HCT116 (cell line): ENCODE measurements at regions not wholly inside any gene's neighbourhood (a gene's known extent, or its start where the extent isn't known, plus 50 kb on each side); places are given as distances from the start of the nearest gene placed in this dataset.

Experiments used
- ATAC-seq: fragments of 200-7000 bp; cut with Tn5 transposase; 2 replicates; pipeline ENCODE4 v1.9.1; 2020; ENCODE audit warnings: mild to moderate bottlenecking, moderate library complexity
- BruUV-seq: library from RNA; stranded (reverse); fragments of 400-500 nt; replicated peaks from 2 replicates; lab custom pipeline; 2021; lab: Mats Ljungman, UMichigan
- CTCF ChIA-PET: fragments of 300-600 bp; sonication (Branson Sonifier 250); formaldehyde crosslinking; loops from one replicate; lab custom pipeline; 2021; ENCODE audit warnings: antibody characterized with exemption; lab: Charles Lee
- POLR2A ChIA-PET: fragments of 300-600, 350-600 bp; sonication (Branson Sonifier 250); formaldehyde crosslinking; loops from one replicate; lab custom pipeline; 2021; ENCODE audit warnings: antibody characterized with exemption; lab: Charles Lee
- RAD21 ChIA-PET, 2 experiments: fragments of 300-600 bp; sonication (Branson Sonifier 250); formaldehyde crosslinking; loops; one replicate each; lab custom pipeline; 2023; ENCODE audit warnings: low total read pairs in 2 of 2; ENCODE audit not compliant: uncharacterized antibody in 2 of 2, unreplicated experiment in 2 of 2, low non-redundant PET in 1 of 2; lab: Charles Lee
- DNase-seq: peaks from one replicate; pipeline ENCODE4 v3.0.0-alpha.2; 2010; ENCODE audit warnings: low read depth, low spot score
- H2AFZ ChIP-seq: fragments of 200-600 bp; shearing (Covaris generic), sonication (generic); 2 replicates; pipeline ENCODE4 v1.6.1; 2017; ENCODE audit warnings: low read depth, mixed run types, mixed read lengths, antibody characterized with exemption, low read length; ENCODE audit not compliant: poor library complexity, severe bottlenecking
- H3K27ac ChIP-seq: 2 replicates; pipeline ENCODE4 v1.5.1; 2012; ENCODE audit warnings: low read depth, low read length
- H3K27me3 ChIP-seq: fragments of 200-600 bp; sonication (generic); 2 replicates; pipeline ENCODE4 v1.6.1; 2016; ENCODE audit warnings: mixed run types, low read length, mixed read lengths; ENCODE audit not compliant: insufficient read depth
- H3K36me3 ChIP-seq, 2 experiments: fragments of 200-500 bp in 1 of 2; fragments of 200-600 bp in 1 of 2; sonication (Bioruptor generic) in 1 of 2; sonication (generic) in 1 of 2; 2 replicates each; pipeline versions ENCODE4 v1.5.1 to v1.6.1; 2014 to 2016; ENCODE audit warnings: low read length in 2 of 2, inconsistent platforms in 1 of 2, mixed read lengths in 1 of 2, mixed run types in 1 of 2; ENCODE audit not compliant: insufficient read depth in 2 of 2, control insufficient read depth in 1 of 2
- H3K4me1 ChIP-seq, 2 experiments: fragments of 200-600 bp in 1 of 2; sonication (generic) in 1 of 2; 2 replicates each; pipeline versions ENCODE4 v1.5.1 to v1.6.1; 2012 to 2017; ENCODE audit warnings: low read length in 2 of 2, inconsistent platforms in 1 of 2, mild to moderate bottlenecking in 1 of 2, mixed read lengths in 1 of 2, mixed run types in 1 of 2, moderate library complexity in 1 of 2; ENCODE audit not compliant: insufficient read depth in 2 of 2, control insufficient read depth in 1 of 2
- H3K4me2 ChIP-seq: fragments of 200-600 bp; sonication (generic); 2 replicates; pipeline ENCODE4 v1.6.1; 2017; ENCODE audit warnings: mixed run types, low read length, mixed read lengths
- H3K4me3 ChIP-seq, 2 experiments: fragments of 200-600 bp in 1 of 2; sonication (generic) in 1 of 2; replicated peaks in 1 of 2; 2 replicates each; pipeline ENCODE4 v1.5.1; 2011 to 2016; ENCODE audit warnings: low read length in 2 of 2, control low read depth in 1 of 2, low read depth in 1 of 2, mild to moderate bottlenecking in 1 of 2, mixed read lengths in 1 of 2, mixed run types in 1 of 2
- H3K79me2 ChIP-seq: fragments of 200-600 bp; sonication (generic); 2 replicates; pipeline ENCODE4 v1.6.1; 2017; ENCODE audit warnings: mild to moderate bottlenecking, mixed run types, low read length, moderate library complexity, mixed read lengths; ENCODE audit not compliant: insufficient read depth
- H3K9ac ChIP-seq: fragments of 200-600 bp; sonication (generic); 2 replicates; pipeline ENCODE4 v1.6.1; 2016; ENCODE audit warnings: low read length, mixed read lengths
- H3K9me2 ChIP-seq: fragments of 200-600 bp; sonication (generic), shearing (Covaris generic); 2 replicates; pipeline ENCODE4 v1.6.1; 2017; ENCODE audit warnings: mixed run types, mild to moderate bottlenecking, moderate library complexity; ENCODE audit not compliant: insufficient read depth
- H3K9me3 ChIP-seq, 2 experiments: fragments of 200-500 bp in 1 of 2; fragments of 200-600 bp in 1 of 2; sonication (Bioruptor generic) in 1 of 2; sonication (generic) in 1 of 2; 2 replicates each; pipeline ENCODE4 v1.6.1; 2014 to 2017; ENCODE audit warnings: low read length in 2 of 2, mixed read lengths in 2 of 2, inconsistent platforms in 1 of 2, low read depth in 1 of 2, mild to moderate bottlenecking in 1 of 2, mixed run types in 1 of 2, moderate library complexity in 1 of 2; ENCODE audit not compliant: control insufficient read depth in 1 of 2, insufficient read depth in 1 of 2
- H4K20me1 ChIP-seq: fragments of 200-600 bp; sonication (generic), shearing (Covaris generic); 2 replicates; pipeline ENCODE4 v1.6.1; 2017; ENCODE audit warnings: mixed run types, mild to moderate bottlenecking, moderate library complexity; ENCODE audit not compliant: insufficient read depth
- CTCF ChIP-seq, 3 experiments: fragments of 200-600 bp in 1 of 3; sonication (generic) in 1 of 3; IDR thresholded peaks in 2 of 3; conservative IDR thresholded peaks in 1 of 3; 2 replicates each; pipeline ENCODE4 v1.5.1; 2012 to 2017; ENCODE audit warnings: low read depth in 2 of 3, low read length in 2 of 3, antibody characterized with exemption in 1 of 3, borderline replicate concordance in 1 of 3, control low read depth in 1 of 3, mild to moderate bottlenecking in 1 of 3, mixed read lengths in 1 of 3, mixed run types in 1 of 3, moderate library complexity in 1 of 3; ENCODE audit not compliant: insufficient read depth in 1 of 3
- ELF1 ChIP-seq: IDR thresholded peaks from 2 replicates; pipeline ENCODE4 v1.6.1; 2012; ENCODE audit warnings: low read depth, borderline replicate concordance
- POLR2A ChIP-seq: IDR thresholded peaks from 2 replicates; pipeline ENCODE4 v1.7.0; 2011; ENCODE audit warnings: borderline replicate concordance; ENCODE audit not compliant: insufficient read depth, insufficient read length; ENCODE audit errors: extremely low read depth
- RAD21 ChIP-seq: IDR thresholded peaks from 2 replicates; pipeline ENCODE4 v1.6.1; 2012; ENCODE audit warnings: low read depth, mild to moderate bottlenecking
- REST ChIP-seq: IDR thresholded peaks from 2 replicates; pipeline ENCODE4 v1.6.1; 2012; ENCODE audit warnings: low read depth
- SRF ChIP-seq: IDR thresholded peaks from 2 replicates; pipeline ENCODE4 v1.6.1; 2012; ENCODE audit warnings: low read depth
- TCF7L2 ChIP-seq: IDR thresholded peaks from 2 replicates; pipeline ENCODE4 v1.7.0; 2011; ENCODE audit warnings: borderline replicate concordance, inconsistent platforms; ENCODE audit not compliant: insufficient read depth, insufficient read length; ENCODE audit errors: extremely low read depth
- ZBTB33 ChIP-seq: IDR thresholded peaks from 2 replicates; pipeline ENCODE4 v1.6.1; 2011; ENCODE audit warnings: mild to moderate bottlenecking, low read length, moderate library complexity; ENCODE audit not compliant: insufficient replicate concordance; ENCODE audit errors: extremely low read depth
- ZNF274 ChIP-seq: fragments of 200-500 bp; sonication (Bioruptor generic); IDR thresholded peaks from 2 replicates; pipeline ENCODE4 v1.6.1; 2014; ENCODE audit warnings: mild to moderate bottlenecking, low read depth, low read length, inconsistent platforms
- intact Hi-C: fragments of 100-400 bp; cut with micrococcal nuclease; formaldehyde crosslinking; loops from 2 replicates; pipeline ENCODE4 v1.10.0; 2022

- TF ChIP-seq TCF7L2 (no peak), RAD21 (no peak), ZBTB33 (no peak)
Observed at GRCh38 chr2:155308367-155309009, 610.0 kb downstream of the KCNJ3 start (continued).

- ATAC-seq (no peak), DNase-seq (no peak)
- ChIA-PET RAD21 (no interaction called here), CTCF (no interaction called here), POLR2A (no interaction called here)
- Histone ChIP-seq H3K4me2 (no peak overlapping the region), H3K9ac (no peak overlapping the region), H3K79me2 (no peaks in the 10 kb centered on the region), H3K27ac (no peak overlapping the region), H3K9me3 (no peaks in the 10 kb centered on the region), H3K36me3 (no peaks in the 10 kb centered on the region), H3K4me3 (no peak overlapping the region), H3K4me1 (no peaks in the 10 kb centered on the region), H3K9me2 (no peaks in the 10 kb centered on the region), H3K27me3 (no peaks in the 10 kb centered on the region), H2AFZ (no peak overlapping the region), H4K20me1 (no peaks in the 10 kb centered on the region)
- BruUV-seq: no TSS peak
- intact Hi-C loops: no loop called here
- TF ChIP-seq ZNF274 (no peak), CTCF (IDR thresholded peaks at IDR 0.05 in 2 of 3, conservative IDR thresholded peaks at IDR 0.05 in 1 of 3; ENCODE audit: borderline replicate concordance in 1 of 3, insufficient read depth in 1 of 3, low read depth in 2 of 3, low read length in 2 of 3) (no peak), RAD21 (no peak), ELF1 (no peak), POLR2A (no peak), REST (no peak), SRF (no peak)
Observed at GRCh38 chr2:155301221-155301620, 602.7 kb downstream of the KCNJ3 start.
